HG02759 (cell line): ENCODE measurements at regions not wholly inside any gene's neighbourhood (a gene's known extent, or its start where the extent isn't known, plus 50 kb on each side); places are given as distances from the start of the nearest gene placed in this dataset.
"Not testable (repeated sequence)": the region's sequence is repeated elsewhere in the genome, so short reads cannot be mapped to it uniquely, and the experiment has no call there.

Source experiments
- ATAC-seq: cut with Tn5 transposase; IDR thresholded peaks from one replicate; pipeline ENCODE4 v1.9.1; 2021; ENCODE audit warnings: mild to moderate bottlenecking, moderate library complexity; ENCODE audit not compliant: unreplicated experiment

DNA sequence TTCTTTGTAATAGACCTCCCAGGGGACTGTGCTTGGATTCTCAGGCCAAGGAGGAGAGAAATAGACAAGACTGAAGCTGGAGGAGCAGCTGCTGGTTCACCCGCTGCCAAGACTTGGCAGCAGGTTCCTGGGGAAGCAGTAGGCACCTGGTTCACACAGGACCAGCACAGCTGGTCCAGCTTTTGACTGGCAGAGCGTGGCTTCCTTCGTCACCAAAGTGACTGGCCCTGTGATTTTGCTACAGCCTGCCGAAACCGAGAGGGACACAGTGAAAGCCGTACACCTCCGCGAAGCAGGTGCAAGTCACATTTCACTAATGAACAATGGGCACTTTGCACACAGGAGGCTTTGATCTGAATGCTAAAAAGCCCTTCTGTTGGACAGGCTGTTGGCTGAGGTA is 199.0 kb downstream of the RNF144B start:
- no peak for ATAC-seq

DNA sequence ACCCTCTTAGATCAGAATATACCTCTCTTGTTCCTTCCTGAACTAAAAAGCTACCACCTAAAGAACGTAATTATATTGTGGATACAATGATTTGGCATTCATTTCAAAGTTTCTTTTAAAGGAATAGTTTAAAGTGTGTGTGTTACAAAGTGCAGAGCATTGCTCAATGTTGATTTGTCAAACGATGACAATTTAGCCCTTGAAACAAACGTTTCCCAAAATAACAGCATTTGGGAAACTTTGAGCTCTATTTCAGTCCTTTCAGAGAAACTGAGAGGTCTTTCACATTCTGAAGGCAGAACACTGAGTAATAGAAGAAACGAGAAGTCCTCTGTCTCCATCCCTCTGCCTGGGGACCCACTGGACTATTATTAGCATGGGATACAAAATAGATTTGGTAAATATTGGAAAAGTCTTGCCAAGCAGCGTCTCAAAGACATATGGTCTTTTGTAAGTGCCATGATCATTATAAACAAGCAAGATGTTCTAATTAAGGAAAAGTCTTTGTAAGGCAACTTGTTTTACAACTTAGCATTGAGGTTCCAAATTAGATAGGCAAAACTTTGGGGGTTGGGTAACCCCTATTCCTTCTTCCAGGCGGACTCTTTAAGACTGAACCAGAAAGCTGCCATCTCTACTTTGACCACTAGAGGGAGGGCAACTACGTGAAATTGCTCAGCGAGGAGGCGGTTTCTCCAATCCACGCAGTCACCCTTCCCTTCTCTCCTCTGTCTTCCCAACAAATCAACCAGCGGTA is 208.8 kb downstream of the RNF144B start:
- ATAC-seq = peak; percentile 80

DNA sequence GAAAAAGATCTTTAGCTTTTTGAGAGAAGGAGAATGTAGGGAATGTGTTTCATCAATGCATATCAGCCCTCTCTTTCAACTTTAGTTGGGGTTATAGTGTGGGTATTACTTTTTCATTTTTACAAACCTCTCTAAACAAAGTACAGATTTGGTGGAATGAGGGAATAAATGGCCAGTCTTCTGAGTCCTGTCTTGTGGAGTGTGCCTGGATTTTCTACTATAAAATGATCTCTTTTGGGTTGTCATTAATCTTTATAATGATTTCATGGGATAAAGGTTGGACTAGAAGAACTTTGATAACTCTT is 209.3 kb downstream of the RNF144B start:
- ATAC-seq = peak; percentile 24

DNA sequence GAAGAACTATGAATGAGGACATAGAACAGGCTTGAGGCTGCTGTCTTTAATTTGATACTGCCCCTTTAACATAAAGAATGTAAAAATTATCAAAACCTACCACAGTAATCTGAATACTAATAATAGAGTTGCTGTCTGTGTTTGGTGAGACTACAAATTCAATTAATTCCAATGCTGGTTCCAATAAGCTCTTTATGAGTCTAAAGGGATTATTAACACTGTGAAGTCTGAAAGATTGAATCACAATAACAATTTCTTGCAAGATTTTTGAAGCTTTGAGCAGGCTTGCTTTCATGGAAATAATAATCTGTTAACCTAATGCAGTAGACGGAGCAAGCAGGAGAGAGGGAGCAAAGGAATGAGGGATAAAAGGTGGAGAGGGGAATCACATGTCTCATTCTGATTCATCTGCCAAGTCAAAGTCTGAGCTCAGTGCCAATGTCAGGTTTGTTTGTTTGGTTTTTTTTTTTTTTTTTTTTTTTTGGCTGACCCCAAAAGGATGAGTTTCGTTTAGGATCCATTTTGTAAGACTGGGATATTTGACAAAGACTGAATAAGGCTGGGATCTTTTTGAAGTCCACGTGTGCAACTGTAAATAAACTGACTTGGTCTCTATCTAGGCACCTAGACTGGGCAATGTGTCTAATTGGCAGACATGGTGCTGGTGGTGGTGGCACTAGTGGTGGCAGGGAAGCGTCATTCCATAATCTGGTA is 211.6 kb downstream of the RNF144B start:
- ATAC-seq = no peak

DNA sequence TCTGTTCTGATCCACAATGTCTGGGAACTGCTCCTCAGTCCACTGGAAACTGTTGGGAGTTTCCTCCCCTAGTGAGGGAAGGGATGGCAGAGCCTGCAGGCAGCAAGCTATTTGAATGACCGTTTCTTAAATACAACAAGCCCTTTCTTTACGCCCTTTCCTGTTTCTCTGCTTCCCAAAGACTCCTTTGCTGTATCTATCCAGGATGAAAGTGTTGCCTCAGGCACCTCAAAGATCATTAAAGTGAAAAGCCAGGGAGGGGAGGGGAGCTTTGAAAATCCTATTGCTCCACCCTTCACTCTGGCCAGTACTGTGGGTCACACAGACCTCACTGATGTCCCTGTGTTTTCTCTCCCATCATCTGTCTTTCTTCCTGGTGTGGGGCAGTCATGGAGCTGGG is 213.1 kb downstream of the RNF144B start:
- no peak for ATAC-seq

DNA sequence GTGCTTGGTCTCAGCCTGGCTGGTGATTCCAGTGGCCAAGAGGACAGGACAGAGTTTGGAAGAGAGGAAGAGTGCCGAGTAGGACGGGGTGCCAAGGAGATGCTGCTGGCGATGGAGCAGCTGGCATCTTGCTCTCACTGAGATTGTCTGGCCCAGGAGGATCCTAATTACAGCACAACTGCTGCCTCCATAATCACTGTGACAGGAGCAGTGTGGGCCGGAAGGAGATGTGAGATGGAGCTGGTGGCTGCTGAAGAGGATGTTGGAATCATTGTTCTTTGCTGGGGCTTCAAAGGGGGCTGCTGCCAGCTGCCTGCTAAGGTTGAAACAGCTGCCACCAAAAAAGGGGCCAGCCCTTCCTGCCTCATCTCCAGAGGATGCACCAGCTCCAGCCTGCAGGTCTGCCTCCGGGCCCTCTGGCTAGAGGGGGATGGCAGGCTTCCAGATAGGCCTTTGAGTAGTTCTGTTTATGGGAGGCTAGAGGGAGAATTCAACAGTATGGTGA is 214.4 kb downstream of the RNF144B start:
- no peak for ATAC-seq

DNA sequence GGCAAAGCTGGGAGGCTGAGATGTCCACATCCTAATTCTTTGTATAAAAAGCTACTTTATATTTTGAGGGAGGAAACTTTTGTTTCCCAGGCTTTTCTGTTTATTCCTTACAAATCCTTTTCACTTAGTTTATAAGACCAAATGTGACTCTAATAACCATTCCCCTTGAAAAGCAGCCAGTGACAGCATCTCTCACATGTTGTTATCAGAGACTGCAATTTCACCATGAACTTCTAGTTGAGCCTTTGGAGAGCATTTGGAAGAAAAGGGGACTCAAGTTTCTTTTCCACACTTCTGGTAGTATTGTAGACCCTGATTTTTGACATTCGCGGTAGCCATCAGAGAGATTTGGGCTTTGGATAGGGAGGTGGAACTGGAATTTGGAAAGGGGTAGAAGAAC is 215.8 kb downstream of the RNF144B start:
- ATAC-seq = no peak

DNA sequence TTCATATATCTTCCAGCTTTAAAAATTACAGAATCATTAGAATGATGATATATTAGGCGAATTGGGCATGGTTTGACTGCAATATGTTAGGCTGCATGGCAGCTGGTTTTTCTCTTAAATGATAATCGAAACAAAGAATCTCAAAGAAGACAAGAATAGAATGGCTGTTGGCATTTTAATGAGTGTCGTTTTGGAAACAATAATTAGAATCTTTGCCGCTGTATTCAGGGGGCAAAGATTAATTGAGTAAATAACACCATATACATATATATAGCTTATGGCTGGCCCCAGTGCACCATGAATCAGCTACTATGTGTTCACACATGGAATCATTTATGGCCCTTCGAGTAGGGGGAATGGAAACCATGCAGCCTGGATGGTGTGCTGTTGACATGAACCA is 216.2 kb downstream of the RNF144B start:
- ATAC-seq = no peak

DNA sequence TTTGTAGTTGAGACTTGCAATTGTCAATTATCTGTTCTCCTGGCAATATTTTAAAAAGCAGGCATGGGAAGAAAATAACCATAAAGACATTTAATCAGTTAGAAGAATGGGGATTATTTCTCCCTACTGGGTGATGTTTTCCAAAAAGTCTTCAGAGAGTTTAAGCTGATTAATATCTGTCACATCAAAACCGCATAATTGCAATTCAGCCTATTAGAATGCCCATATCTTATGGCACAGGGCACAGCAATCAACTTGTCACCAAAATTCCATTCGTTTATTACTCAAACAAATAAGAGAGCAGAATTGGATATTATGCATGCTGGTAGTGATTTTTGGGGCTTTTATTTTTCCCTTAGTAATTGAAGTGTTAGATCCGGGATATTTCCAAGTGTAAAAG is 218.7 kb downstream of the RNF144B start:
- ATAC-seq = no peak

DNA sequence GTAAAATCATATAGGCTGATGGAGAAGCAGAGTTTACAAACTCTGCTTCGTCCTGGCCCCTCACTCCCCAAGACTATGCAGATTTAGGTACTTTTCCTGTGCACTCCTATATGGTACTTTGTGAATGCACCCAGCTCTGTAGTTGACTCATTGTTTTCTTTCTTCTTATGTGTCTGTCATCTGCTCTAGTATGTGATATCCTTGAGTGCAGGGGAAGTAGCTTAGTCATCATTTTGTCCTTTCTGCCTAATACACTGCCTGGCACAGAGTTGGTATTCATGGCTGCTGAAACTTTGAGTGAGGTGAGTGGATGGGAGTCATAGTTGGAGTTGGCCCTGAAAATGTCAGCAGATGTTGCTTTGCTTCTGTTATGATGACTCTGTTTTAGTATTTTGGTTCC is 222.6 kb downstream of the RNF144B start:
- no peak for ATAC-seq

DNA sequence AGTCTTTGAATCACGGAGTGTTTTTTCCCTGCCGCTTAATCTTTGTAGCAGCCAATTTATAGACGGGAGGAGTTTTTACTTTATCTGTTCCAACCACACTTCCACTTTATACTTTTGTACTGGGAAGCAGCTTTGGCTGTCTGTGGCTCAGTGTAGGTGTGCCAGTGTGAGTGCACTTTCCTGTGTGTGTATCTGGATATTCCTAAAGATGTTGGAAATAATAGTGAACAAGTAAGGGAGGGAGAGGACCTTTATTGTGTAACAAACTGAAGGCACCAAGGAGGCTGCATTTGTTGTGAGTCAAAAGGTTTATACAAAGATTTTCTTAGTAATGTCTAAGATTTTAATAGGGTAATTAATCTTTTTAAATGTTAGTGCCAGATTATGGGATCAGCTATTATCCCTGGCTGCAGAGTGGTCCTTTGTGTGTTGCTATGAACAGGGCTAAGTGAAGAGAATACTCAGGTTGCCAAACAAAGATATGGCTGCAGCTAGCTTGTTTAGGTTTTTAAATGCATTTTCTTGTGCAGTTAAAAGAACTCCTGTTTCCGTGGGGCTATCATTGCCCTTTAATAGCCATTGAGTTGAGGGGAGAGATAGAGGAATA is 226.3 kb downstream of the RNF144B start:
- no peak for ATAC-seq

DNA sequence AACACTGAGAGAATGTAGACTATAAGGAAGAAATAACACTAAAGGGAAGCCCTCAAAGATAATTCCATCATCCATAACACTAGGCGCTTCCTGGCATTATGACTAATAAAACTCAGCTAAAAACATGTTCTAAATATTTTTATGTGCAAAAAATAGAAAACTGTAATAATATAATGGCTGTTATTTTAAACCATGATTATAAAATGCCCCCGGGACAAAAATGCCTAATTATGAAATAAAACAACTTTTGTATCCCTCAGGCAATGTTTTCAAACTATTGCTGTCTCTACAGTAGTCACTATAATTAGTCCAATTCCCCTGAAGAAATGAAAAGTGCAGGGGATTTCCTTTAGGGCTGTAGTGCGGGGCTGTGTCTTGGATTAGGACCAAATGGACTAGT is 242.4 kb downstream of the RNF144B start:
- ATAC-seq = no peak

DNA sequence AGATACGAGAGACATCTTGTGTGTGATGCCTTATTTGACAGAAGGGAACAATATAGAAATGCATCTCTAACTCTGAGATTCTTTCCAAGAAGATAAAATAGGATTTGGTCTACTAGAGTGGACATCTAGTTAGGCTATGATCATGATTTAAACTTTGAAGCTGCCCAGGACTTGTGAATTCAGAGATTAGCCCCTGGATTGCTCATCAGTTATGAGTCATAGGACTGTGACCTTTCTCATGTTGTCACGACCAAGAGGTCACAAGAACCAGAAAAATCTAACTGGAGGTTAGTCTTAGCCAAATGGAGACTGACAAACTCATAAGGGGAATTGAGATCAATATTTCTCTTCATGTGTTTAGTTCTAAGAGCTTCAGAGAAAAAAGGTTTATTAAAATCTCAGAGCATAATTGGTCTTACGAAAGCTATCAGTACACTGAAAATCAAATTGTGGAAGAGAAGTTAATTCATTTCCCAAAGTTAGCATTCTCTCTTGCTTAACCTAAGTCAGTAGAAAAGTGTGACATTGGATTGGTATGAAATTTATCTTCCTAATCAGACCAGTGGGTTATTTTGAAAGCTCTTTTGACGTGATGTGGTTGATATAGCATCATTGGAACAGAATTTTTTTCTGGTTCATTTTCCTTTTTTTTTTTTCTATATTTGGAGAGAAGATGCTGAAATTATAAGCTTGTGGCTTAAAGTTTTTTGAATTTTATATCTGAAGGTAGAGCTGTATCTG is 245.7 kb downstream of the RNF144B start:
- ATAC-seq = no peak

DNA sequence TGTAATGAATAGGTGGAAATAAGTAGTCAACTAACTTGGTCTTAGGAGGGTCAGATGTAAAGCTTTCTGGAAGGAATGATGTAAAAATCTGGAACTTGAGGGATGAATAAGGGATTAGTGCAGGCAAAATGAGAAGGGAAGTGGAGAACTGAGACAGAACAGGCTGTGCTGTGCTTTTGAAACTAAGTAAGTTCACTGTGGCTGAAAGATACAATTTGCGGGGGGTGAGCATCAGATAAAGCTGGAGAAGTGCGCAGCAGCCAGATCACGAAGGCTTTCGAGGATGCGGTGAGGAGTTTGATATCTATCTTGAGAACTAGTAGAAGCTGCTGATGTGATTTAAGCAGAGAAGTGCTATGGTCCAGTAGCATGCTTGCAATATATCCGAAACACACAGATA is 247.8 kb downstream of the RNF144B start:
- ATAC-seq = no peak

DNA sequence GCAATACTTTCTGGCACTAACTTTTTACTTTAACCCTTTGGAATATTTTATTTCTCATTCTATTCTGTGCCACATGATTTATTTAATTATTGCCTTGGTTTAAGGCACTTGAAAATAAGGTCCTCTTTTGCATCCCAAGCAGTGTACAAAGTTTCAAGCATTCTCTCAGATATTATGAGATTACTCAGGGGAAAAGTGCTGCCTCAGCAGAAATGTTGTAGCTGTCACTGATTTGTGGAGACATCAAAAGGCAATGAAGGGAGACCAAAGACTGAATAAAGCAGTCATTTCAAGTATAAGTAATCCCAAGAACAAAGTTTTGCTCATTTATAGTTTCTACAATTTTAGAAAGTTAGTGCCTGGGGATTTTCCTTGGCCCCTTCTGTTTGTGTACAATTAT is 253.0 kb downstream of the RNF144B start:
- no peak for ATAC-seq

DNA sequence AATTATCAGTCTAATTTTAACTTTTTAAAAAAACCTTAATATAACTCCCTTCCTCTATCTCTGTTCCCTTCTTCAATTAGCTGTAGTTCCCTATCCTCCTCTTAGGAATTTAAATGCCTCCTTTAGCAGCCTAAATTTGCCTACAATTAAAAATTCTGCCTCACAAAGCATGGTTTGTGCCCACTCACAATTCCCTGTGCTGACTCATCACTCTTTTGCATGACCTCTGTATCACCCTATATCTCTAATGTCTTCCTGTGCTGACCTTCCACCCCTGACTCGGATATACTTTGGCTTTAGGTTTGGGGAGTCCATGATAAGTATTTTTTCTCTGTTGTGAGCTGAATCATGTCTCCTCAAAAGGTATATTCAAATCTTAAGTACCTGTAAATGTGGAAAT is 253.6 kb downstream of the RNF144B start:
- no peak for ATAC-seq

DNA sequence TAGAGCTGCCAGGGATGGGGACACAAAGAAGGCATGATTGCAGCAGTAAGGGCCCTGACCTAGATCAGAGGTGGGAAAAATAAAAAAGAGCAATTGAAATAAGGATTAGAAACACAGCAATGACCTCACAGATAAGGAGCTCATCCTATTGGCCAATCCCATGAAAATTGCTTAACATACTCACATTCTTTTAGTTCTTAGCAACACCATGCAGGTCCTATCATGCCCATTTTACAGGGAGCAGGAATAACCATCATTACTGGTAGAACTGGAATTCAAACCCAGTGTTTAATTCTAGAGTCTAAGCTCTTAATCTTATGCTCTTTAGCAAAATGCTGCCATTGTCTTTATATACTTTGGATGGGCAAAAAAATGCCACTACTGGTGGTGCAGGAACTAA is 267.7 kb downstream of the RNF144B start:
- ATAC-seq = no peak

DNA sequence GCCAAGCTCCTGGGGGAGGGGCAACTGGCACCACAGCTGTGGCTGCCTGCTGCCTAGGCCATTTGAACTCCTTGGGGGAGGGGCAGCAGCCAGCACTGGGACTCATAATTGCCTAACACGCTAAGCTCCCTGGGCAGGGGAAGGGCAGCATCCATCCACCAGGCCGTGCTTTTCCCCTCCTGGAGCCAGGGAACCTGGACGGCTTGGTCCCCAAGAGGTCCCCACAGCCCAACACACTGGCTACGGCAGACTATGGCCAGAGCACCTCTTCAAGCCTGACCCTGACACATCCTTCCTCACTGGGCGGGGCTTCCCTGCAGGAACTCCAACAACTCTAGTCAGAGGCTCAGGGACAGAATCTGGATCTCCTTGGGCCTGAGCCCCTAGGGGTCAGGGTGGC is 269.4 kb downstream of the RNF144B start:
- no peak for ATAC-seq

DNA sequence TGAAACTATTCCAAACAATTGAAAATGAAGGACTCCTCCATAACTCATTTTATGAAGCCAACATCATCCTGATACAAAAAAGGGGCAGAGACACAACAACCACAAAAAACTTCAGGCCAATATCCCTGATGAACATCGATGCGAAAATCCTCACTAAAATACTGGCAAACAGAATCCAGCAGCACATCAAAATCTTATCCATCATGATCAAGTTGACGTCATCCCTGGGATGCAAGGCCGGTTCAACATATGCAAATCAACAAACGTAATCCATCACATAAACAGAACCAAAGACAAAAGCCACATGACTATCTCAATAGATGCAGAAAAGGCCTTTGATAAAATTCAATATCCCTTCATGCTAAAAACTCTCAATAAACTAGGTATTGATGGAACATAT is 272.8 kb downstream of the RNF144B start:
- ATAC-seq = not testable (repeated sequence)

DNA sequence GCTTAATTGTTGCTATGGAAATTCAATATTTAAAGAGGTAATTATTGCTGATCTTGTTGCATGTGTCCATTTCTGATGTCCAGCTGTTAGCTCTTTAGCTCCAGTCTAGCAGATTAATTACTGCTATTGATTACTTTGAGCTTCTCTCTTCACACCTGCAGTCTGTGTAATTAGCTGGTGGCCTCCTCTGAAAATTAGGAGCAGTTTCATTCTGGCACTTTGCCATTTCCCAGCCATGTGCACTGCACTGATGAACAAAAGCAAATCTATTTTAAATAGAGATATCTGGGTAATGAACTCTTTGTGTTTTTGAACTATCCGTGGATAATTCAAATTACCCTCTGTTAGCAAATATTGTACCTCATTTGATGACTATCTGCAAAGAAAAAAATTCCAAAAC is 275.9 kb downstream of the RNF144B start:
- ATAC-seq = no peak

DNA sequence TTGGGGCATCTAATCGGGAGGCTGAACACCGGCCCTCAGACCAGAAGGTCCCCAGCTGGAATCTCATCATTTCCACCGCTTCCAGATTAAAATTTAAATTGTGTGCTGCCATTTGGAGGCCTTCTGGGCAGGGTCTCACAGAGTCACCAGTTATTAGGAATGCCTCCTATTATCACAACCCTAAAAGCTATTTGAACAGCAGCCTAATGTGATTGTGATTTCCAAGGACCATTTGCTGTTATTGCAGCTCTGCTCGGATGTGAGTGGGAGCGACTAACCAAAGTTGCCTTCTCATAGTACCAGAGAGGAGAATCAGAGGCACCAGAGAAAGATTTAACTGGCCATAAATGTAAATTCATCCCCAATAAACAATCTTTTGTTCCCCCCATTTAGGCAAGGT is 277.3 kb downstream of the RNF144B start:
- ATAC-seq = no peak

DNA sequence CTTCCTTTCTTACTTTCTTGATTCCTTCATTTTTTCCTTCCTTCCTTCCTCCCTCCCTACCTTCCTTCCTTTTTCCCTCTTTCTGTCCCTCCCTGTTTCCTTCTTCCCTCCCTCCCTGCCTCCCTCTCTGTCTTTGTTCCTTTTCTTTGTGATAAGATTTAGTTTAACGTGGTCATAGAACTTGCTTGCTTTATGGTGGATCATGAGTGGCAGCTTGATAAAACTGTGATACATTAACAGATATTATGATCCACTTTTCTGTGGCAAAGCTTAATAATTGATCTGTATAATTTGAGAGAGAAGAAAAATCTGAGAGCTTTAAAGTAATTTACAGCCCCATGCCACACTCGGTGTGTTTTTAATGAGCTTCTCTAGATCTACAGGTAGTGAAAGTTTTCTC is 280.5 kb downstream of the RNF144B start:
- no peak for ATAC-seq
